ELF-1 (cell line): ENCODE measurements at regions not wholly inside any gene's neighbourhood (a gene's known extent, or its start where the extent isn't known, plus 50 kb on each side); places are given as distances from the start of the nearest gene placed in this dataset.

ENCODE experiments used
- DNase-seq: peaks from one replicate; pipeline ENCODE4 v3.0.0-alpha.2; 2016; ENCODE audit warnings: low read depth, low spot score

GRCh38 chr11:120034176-120034875 lies 103.6 kb downstream of the TRIM29 start:
- peak; percentile 19 for DNase-seq

- peak; percentile 4 for DNase-seq
These were observed 105.0 kb downstream of the TRIM29 start for GRCh38 chr11:120032766-120033390.

GRCh38 chr11:120031612-120032600 lies 106.0 kb downstream of the TRIM29 start:
- peak; percentile 1 for DNase-seq

DNA sequence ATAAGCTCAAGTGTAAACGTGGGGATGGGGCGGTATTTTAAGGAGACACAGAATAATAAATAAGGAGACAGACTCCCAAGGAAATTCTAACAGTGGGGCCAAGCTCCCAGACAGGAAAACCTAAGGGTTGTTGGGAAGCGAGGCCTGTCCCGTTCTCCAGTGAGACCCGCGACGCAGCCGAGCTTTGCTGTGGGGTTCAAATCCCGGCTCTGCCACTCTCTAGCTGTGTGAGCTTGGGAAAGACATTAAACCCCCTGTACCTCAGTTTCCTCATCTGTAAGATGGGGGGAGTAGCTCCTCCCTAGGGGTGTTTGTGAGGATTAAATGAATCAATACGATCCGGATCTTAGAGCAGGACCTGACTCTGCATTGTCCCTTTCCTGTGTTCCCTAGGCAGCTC lies 106.8 kb downstream of the TRIM29 start:
- DNase-seq = no peak

DNA sequence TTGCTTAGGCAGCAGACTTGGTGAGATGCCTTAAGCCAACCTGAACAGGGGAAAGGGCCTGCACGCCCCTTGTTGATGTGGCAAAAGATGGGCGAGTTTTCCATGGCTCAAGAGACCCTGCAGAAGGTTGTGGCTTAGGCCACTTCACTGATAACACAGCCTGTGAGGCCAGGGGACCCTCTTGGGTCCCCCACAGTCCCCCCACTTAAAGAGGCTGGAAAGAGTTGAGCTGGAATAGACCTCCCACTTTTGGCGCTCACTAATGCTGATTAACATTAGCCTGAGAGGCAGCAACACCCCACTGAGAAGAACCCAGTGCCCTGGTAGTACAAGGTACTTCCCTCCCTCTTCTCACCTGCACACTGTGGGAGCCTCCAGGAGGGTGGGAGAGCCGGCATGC lies 107.5 kb downstream of the TRIM29 start:
- no peak for DNase-seq

DNA sequence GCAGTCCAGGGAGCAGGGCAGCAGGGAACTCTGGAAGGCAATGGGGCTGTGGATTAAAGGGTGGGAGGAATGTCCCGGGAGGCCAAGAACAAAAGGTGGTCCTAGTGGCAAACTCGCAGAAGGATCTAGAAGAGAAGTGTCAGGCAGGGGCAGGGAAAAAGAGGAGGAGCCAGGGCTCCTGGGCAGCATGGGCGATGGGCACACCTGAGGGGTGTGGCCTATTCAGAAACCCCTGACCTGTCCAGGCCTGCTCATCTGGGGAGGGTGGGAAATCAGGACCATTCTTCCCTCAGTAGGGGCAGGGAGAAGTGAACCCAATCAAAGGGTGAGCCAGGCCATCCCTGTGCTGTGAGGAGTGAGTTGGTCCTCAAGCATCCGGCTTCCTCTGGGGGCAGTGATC lies 108.6 kb downstream of the TRIM29 start:
- DNase-seq = no peak

DNA sequence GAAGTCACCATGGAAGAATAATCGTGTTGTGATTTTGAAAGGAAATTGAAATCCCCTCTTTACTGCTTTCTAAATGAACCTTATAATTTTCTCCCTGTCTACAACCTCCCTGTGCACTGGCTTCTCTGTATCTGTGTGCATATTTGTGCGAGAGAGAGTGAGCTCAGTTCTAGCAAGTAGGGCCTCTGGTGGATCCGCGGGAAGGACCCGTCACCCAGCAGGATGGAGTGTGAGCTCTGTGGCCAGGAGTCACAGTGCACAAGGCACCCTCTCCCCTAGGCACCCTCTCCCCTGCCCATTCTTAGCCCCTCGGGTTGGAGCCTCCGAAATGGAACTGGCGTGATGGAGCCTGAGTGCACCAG lies 109.0 kb downstream of the TRIM29 start:
- no peak for DNase-seq

GRCh38 chr11:120028181-120028896 lies 109.6 kb downstream of the TRIM29 start:
- DNase-seq = no peak

DNA sequence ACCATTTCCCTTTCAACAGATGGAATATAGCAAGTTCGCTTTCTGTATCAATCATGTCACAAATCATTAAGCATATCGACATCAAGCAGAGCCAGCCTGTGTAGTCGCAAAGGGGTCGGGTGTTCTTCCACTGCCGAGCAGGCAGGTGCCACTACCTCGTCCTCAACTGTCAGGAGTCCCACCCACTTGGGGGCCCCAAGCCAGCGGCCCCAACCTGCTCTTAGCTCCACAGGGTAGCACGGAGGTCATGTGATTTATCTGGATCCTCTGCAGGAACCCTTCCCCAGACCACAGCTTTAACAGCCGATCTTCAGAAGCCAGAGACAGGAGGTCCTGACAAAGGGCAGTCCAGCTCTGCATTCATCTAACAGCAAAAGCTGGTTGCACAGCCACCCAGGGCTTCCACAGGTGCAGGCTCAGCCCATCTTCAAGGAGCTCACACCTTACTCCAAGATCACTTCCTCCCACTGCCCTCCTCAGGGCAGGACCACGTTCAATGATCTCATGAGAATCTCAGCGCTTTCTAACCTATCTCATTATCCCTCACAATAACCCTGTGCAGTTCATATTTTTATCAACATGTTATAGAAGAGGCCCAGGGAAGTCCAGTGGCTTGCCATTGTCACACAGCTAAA lies 110.2 kb downstream of the TRIM29 start:
- no peak for DNase-seq

DNA sequence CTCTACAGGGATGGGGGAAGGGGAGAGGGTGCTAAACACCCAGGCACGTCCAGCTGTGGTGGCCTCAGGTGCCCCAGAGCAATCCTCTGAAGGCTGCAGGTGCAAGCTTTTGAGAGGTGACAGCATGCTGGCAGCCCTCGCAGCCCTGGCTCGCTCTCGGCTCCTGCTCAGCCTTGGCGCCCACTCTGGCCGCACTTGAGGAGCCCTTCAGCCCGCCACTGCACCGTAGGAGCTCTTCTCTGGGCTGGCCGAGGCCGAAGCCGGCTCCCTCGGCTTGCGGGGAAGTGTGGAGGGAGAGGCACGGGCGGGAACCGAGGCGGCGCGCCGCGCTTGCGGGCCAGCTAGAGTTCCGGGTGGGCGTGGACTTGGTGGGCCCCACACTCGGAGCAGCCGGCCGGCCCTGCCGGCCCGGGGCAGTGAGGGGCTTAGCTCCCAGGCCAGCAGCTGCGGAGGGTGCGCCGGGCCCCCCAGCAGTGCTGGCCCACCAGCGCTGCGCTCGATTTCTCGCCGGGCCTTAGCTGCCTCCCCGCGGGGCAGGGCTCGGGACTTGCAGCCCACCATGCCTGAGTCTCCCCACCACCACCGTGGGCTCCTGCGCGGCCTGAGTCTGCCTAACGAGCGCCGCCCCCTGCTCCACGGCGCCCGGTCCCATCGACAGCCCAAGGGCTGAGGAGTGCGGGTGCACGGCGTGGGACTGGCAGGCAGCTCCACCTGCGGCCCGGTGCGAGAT lies 112.1 kb downstream of the TRIM29 start:
- peak; percentile 2 for DNase-seq

- no peak for DNase-seq
These were observed 113.3 kb downstream of the TRIM29 start for GRCh38 chr11:120024586-120024985.

GRCh38 chr11:120024046-120024445 lies 113.9 kb downstream of the TRIM29 start:
- DNase-seq = peak; percentile 73

DNA sequence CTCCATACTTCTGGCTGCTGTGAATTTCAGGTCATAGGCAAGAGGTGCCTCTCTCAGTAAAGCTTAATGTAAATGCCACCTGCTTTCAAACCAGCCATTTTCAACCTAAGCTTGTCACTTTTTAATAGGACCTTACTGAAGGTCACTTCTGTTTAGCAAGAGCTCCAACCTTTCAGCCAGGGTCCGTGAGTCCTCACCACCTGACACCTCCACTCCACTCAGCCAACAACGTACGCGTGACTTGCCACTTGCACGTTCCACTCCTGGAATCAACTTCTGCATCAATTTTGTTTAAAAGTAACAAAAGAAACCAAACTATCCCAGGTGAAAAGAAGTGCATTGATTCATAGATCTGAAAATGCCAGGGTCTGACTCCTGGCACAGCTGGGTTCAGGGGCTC lies 114.4 kb downstream of the TRIM29 start:
- peak; percentile 1 for DNase-seq

GRCh38 chr11:120023120-120023519 lies 114.8 kb downstream of the TRIM29 start:
- peak; percentile 63 for DNase-seq

DNA sequence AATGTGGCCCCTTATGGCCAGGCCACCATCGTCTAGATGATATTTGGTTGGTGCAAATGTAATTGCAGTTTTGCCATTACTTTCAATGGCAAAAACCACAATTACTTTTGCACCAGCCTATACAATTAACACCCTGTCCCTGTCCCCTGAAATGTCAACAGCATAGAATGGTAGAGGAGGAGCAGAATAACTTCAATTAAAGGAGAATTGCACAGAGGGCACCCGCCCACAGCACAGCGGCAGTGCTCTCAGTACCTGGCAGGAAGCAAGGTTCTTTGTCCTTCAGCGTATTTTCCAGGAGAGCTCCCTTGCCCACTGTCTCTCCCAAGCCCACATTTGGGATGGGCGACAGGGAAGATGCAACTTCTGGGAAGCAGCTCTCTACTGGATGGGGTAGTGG lies 115.3 kb downstream of the TRIM29 start:
- no peak for DNase-seq

GRCh38 chr11:120021978-120022377 lies 115.9 kb downstream of the TRIM29 start:
- DNase-seq = no peak

GRCh38 chr11:120021391-120021953 lies 116.4 kb downstream of the TRIM29 start:
- peak; percentile 49 for DNase-seq

DNA sequence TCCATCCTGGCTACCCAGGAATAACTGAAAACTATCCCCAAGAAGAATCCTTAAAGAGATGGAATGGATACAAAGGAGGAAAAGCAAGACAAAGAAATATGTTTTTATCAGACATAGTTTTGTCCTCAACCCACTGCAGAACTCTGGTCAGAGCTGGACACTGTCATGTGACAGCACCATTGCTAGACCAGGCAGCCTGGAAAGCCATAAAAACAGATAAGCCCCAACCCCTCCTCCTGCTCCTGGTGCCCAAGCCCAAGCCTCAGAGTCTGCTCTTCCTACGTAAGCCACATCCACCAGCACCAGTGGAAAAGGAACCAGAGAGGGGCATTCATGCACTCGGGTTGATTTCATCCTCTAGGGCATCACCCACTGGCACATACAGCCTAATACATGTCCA lies 116.9 kb downstream of the TRIM29 start:
- peak; percentile 59 for DNase-seq

DNA sequence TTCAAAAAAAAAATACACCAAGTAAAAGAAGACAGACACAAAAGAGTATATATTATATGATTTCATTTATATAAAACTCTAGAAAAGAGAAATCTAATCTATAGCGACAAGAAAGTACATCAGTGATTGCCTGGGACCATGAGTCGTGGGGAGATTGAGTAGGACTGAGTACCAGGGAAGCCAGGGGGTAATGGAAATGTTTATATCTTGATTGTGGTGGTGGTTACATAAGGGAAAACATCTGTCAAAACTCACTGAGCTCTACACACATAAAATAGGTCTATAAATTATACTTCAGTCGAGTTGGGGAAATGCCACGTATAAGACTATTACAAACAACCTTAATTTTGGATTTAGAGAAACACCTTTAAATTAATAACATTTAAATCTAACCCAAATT lies 117.4 kb downstream of the TRIM29 start:
- no peak for DNase-seq

DNA sequence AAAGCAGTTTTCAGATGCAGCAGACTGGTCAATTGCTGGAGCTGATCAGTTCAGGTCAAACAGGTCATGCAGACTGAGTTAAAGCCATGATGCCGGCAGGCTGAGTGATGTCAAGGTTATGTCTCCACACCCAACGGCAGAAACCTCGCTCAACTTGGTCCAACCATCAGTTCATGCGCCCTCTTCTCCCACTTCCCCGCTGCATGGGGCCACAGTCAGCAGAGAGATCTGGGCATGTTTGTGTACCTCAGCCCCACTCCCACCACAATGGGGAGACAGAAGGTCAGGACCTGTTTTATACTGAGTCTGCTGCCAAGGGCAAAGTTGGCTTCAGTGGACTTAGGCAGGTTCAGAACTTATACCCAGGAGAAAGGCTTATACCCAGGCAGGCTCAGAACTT lies 118.7 kb downstream of the TRIM29 start:
- no peak for DNase-seq
